ENCODE measurements at regions not wholly inside any gene's neighbourhood (a gene's known extent, or its start where the extent isn't known, plus 50 kb on each side); places are given as distances from the start of the nearest gene placed in this dataset.

GRCh38 chr9:87226896-87227295 is 270.8 kb upstream of the DAPK1 start:
- DNase-seq (ENCODE audit: low read depth): peak; percentile 71
- TF ChIP-seq, protein P1, sequence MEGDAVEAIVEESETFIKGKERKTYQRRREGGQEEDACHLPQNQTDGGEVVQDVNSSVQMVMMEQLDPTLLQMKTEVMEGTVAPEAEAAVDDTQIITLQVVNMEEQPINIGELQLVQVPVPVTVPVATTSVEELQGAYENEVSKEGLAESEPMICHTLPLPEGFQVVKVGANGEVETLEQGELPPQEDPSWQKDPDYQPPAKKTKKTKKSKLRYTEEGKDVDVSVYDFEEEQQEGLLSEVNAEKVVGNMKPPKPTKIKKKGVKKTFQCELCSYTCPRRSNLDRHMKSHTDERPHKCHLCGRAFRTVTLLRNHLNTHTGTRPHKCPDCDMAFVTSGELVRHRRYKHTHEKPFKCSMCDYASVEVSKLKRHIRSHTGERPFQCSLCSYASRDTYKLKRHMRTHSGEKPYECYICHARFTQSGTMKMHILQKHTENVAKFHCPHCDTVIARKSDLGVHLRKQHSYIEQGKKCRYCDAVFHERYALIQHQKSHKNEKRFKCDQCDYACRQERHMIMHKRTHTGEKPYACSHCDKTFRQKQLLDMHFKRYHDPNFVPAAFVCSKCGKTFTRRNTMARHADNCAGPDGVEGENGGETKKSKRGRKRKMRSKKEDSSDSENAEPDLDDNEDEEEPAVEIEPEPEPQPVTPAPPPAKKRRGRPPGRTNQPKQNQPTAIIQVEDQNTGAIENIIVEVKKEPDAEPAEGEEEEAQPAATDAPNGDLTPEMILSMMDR (conservative IDR thresholded peaks at IDR 0.05; ENCODE audit: low read depth, low read length): no peak
- H3K4me3 ChIP-seq (ENCODE audit: low read depth, low read length): no peak overlapping the region

GRCh38 chr9:87227456-87227855 is 270.2 kb upstream of the DAPK1 start:
- TF ChIP-seq, protein P1 (conservative IDR thresholded peaks at IDR 0.05; ENCODE audit: low read depth, low read length): no peak
- no peak overlapping the region for H3K4me3 ChIP-seq (ENCODE audit: low read depth, low read length)
- DNase-seq (ENCODE audit: low read depth): peak; percentile 85

DNA sequence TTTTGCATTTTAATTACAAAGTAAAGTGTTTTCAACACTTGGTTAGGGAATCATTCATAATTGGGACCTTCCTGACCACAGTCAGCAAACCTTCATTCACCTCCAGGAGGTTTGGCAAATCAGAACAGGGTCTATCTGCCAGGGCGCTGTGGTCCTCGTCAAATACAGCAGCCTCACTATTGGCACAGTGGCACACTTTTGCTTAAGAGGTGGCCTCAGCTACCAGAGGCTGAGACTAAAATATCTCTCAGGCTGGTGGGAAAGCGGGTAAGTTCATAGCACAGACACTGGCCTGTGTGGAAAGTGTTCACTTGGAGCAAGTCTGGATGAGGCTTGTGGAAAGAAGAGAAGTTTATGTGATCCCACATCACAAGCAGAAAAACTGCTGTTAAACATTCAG is 268.6 kb upstream of the DAPK1 start:
- no peak for DNase-seq (ENCODE audit: low read depth)
- TF ChIP-seq, protein P1 (conservative IDR thresholded peaks at IDR 0.05; ENCODE audit: low read depth, low read length): no peak
- H3K4me3 ChIP-seq (ENCODE audit: low read depth, low read length): no peak overlapping the region

DNA sequence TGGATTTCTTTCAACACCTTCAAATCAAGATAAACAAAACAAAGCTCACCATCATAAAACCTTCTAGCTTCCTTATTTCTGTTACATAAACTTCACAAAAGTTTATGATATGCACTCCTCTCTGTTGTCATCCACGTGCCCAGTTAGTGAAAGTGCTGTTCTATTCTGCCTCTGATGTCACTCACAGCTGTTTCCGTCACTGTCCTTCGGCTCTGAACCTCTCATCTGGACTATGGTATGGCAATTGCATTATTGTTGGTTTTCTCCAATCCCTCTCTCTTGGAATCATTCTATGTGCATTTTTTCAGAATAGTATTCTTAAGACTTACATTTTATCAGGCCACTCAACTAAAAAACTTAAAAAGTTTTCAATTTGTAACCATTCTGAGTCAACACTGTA is 264.2 kb upstream of the DAPK1 start:
- TF ChIP-seq, protein P1 (conservative IDR thresholded peaks at IDR 0.05; ENCODE audit: low read depth, low read length): no peak
- no peak for DNase-seq (ENCODE audit: low read depth)
- no peak overlapping the region for H3K4me3 ChIP-seq (ENCODE audit: low read depth, low read length)

- TF ChIP-seq, protein P1 (conservative IDR thresholded peaks at IDR 0.05; ENCODE audit: low read depth, low read length): no peak
- no peak overlapping the region for H3K4me3 ChIP-seq (ENCODE audit: low read depth, low read length)
- DNase-seq (ENCODE audit: low read depth): no peak
These were observed 263.7 kb upstream of the DAPK1 start for GRCh38 chr9:87233899-87234455.

GRCh38 chr9:87234854-87235253 is 262.8 kb upstream of the DAPK1 start:
- H3K4me3 ChIP-seq (ENCODE audit: low read depth, low read length): no peak overlapping the region
- TF ChIP-seq, protein P1 (conservative IDR thresholded peaks at IDR 0.05; ENCODE audit: low read depth, low read length): no peak

GRCh38 chr9:87236546-87236945 is 261.1 kb upstream of the DAPK1 start:
- H3K4me3 ChIP-seq (ENCODE audit: low read depth, low read length): no peak overlapping the region
- no peak for DNase-seq (ENCODE audit: low read depth)
- TF ChIP-seq, protein P1 (conservative IDR thresholded peaks at IDR 0.05; ENCODE audit: low read depth, low read length): no peak

More at GRCh38 chr9:87234854-87235253, 262.8 kb upstream of the DAPK1 start:
- no peak for DNase-seq (ENCODE audit: low read depth)

Measured in choroid plexus epithelial cell (primary cell).